Frontal cortex (tissue), 3 donors: ENCODE measurements at regions not wholly inside any gene's neighbourhood (a gene's known extent, or its start where the extent isn't known, plus 50 kb on each side); places are given as distances from the start of the nearest gene placed in this dataset.

Source experiments
- DNase-seq, 2 donors: peaks; one replicate each; pipeline ENCODE4 v3.0.0; 2012; ENCODE audit warnings: low spot score in 2 of 2
- FAIRE-seq: peaks from 2 replicates; lab custom pipeline; 2012; peaks lifted over from hg19 to GRCh38; lab: Jason Lieb, UNC
- donor health status: control.
- donor health status: control.
- donor health status: control.

GRCh38 chr3:73273341-73273740, 211.9 kb downstream of the EBLN2 start:
- DNase-seq (no peak), FAIRE-seq (no peak)

- FAIRE-seq (no peak), DNase-seq (no peak)
Observed at GRCh38 chr3:73280746-73281145, 219.3 kb downstream of the EBLN2 start.

- no peak for FAIRE-seq
- no peak for DNase-seq
Observed at GRCh38 chr3:73284472-73284871, 223.0 kb downstream of the EBLN2 start.

- DNase-seq (no peak), FAIRE-seq (no peak)
Observed at GRCh38 chr3:73291541-73291940, 230.1 kb downstream of the EBLN2 start.

- no peak for FAIRE-seq
Observed at GRCh38 chr3:73292220-73292619, 230.8 kb downstream of the EBLN2 start.

GRCh38 chr3:73294537-73294936, 233.1 kb downstream of the EBLN2 start:
- DNase-seq (no peak), FAIRE-seq (no peak)

More at GRCh38 chr3:73292220-73292619, 230.8 kb downstream of the EBLN2 start:
- DNase-seq = no peak

GRCh38 chr3:73295876-73296635, 234.6 kb downstream of the EBLN2 start:
- FAIRE-seq = no peak
- DNase-seq = no peak

DNA sequence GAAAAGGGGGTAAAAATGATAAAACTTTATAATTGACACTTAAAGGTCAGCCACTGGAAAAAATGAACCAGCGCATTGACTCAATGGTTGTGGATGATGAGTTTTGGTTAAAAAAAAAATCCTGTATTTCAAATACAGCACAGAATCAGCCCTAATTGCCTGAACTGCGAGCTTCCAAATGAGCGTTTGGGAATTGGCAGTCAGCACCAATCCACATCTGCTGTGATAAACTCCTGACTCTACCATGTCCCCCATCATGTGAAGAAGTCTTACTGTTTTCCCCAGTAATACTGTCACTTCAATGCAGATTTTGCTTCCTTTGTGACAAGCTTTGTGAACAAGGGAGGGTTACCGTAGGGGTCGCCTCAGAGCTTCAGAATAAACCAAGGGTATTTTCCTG, 235.4 kb downstream of the EBLN2 start:
- DNase-seq (no peak), FAIRE-seq (no peak)

DNA sequence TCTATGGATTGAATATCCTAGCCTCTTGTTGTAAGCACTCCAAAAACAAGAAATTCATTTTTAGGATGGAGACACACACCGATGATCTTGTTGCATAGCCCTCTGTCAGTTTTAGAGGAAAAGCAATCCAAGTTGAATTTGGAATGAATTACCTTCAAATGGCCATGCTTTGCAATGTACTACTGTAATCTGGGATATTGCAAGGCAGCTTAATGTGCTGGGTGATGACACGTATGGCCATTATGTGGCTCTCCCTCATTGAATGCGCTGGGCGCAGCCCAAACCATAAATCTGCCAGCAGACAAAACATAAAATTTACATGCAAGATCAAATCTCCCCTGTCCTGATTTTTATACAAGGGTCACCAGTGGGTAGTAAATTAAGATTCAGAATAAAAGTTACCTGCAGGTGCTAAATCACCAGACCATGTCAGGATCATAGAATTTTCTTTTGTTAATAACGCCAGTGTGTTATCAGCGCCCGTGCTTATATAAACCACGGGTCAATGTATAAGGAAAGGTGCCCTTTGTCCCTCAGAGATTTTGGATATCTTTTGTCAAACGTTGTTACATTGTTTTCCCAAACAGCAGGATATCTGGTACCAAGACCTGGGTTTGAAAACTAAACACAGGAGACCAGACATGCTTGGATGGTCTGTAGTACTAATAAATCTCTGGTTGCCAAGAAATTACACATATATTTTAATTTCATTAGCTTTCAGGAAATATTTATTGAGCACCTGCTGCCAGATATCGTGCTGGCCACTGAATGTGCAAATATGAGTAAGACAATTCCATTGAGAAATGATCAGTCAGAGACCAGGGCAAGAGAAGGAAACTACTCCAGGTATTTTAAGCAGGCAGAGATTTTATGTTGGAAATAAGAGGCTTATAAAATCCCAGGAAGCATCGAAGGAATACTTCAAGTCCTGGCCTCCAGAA, 237.1 kb downstream of the EBLN2 start:
- FAIRE-seq = no peak
- no peak for DNase-seq

GRCh38 chr3:73299184-73299691, 237.8 kb downstream of the EBLN2 start:
- FAIRE-seq (no peak), DNase-seq (no peak)

DNA sequence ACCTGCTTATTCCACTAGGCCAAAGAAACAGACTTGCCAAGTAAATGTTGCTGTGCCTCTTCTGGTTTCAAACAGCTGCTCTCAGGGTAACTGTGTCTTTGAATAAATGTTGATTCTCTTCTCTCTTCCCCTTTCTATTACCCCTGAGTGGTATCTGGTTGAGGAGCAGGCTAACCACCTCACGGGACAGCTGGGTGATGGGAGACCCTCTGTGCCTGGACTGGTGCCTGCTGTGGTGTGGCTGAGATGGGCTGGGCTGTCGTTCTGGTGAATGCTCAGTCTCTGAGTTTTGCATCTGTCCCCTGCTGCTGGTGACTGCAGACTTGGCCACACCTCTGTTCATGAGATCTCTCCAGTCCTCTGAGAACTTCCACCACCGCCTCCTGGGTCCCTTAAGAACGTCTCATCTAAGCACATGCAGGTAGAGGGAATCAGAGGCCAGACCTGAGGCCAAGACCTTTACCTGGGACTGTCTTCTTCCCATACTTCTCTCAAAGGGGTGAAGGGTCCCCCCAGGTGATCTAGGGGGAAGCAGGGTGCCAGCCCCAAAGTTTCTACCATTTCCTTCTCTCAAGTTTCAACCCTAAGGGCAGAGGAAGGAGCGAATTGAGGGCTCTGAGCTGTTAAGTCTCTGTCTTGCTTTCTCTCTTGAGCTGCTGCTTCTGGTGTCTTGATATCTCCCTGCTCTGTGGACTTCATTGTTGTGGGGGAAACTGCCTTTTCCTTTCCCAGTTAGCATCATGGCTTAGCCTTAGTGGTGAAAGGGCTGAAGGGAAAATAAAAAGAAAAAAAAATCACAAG, 252.9 kb downstream of the EBLN2 start:
- no peak for FAIRE-seq
- no peak for DNase-seq

- DNase-seq (no peak), FAIRE-seq (no peak)
Observed at GRCh38 chr3:73315706-73316105, 254.2 kb downstream of the EBLN2 start.

DNA sequence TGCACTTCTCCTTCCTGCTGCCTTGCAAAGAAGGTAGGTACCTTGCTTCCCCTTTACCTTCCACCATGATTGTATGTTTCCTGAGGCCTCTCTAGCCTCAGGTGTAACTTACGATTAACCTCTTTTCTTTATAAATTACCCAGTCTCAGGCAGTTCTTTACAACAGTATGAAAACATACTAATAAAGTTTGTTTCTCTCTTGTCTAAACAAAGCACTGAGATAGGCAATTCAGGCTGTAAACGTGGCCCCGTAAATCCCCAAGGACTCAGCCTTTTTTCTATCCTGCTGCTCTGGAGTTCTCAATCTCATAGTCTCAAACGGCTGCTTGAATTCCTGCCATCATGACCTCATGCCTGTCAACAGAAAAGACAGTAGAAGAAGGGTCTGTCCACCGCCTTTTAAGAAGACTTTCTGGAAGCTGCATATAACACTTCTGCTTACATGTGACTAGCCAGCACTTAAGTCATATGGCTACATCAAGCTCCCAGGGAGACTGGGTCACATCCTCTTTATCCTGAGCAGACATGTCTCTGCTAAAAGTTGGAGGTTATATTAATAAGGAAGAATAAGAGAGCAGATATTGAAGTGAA, 257.8 kb downstream of the EBLN2 start:
- DNase-seq (no peak), FAIRE-seq (no peak)

GRCh38 chr3:73321286-73321999, 260.0 kb downstream of the EBLN2 start:
- no peak for FAIRE-seq

GRCh38 chr3:73324203-73325155, 263.0 kb downstream of the EBLN2 start:
- DNase-seq (no peak), FAIRE-seq (no peak)

More at GRCh38 chr3:73321286-73321999, 260.0 kb downstream of the EBLN2 start:
- no peak for DNase-seq

DNA sequence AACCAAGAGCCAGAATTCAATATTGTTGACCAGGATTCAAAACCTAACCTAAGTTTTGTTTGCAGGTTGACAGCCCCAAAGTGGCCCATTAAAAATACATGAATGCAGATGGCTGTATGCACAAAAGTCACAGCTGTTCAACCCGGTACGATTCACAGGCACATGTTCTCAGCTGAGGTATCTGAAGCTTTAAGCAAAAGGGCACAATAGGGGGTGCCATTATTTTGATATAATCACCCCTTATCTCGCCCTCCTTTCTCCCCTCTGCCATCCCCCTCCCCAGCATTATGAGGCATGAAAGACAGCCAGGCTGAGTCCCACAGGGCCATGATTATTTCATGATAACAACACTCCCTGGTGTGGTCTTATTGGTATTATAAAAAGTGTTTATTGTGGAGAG, 264.9 kb downstream of the EBLN2 start:
- no peak for FAIRE-seq
- DNase-seq = no peak

- FAIRE-seq (no peak), DNase-seq (no peak)
Observed at GRCh38 chr3:73327052-73327451, 265.6 kb downstream of the EBLN2 start.
